ENCODE measurements at regions not wholly inside any gene's neighbourhood (a gene's known extent, or its start where the extent isn't known, plus 50 kb on each side); places are given as distances from the start of the nearest gene placed in this dataset.

GRCh38 chr3:30161375-30161774, 445.0 kb upstream of the TGFBR2 start:
- no peaks in the 10 kb centered on the region for H3K4me1 ChIP-seq
- no peak for DNase-seq
- no peak for TF ChIP-seq CTCF (IDR thresholded peaks at IDR 0.05; ENCODE audit: low read depth, low read length)
- no peak overlapping the region for H3K4me3 ChIP-seq (ENCODE audit: low read depth, low read length)
- H3K9me3 ChIP-seq: no peaks in the 10 kb centered on the region
- H3K27me3 ChIP-seq: no peaks in the 10 kb centered on the region
- no peaks in the 10 kb centered on the region for H3K36me3 ChIP-seq

DNA sequence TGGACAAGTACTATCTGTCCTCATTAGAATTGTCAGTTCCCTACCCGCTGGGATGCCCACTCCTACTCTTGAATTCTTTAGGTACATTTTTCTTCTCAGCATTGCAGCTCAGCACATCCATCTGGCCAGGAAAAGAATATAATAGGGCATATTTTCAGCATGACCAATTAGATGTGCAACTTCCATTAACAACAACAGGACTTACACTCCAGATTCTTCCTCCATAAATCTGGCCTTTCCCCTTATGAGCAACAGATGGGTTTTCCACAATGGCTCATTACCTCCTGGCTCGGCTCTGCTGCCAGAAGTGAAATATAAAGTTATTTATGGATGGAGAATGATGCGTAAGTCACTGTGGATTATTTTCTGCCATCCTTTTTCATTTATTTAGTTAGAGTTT, 443.8 kb upstream of the TGFBR2 start:
- no peaks in the 10 kb centered on the region for H3K4me1 ChIP-seq
- H3K27me3 ChIP-seq: no peaks in the 10 kb centered on the region
- H3K4me3 ChIP-seq (ENCODE audit: low read depth, low read length): no peak overlapping the region
- no peak for TF ChIP-seq CTCF (IDR thresholded peaks at IDR 0.05; ENCODE audit: low read depth, low read length)
- no peaks in the 10 kb centered on the region for H3K9me3 ChIP-seq
- H3K36me3 ChIP-seq: no peaks in the 10 kb centered on the region
- DNase-seq: no peak

GRCh38 chr3:30166535-30166934, 439.9 kb upstream of the TGFBR2 start:
- no peak for TF ChIP-seq CTCF (IDR thresholded peaks at IDR 0.05; ENCODE audit: low read depth, low read length)
- no peak overlapping the region for H3K4me3 ChIP-seq (ENCODE audit: low read depth, low read length)
- no peaks in the 10 kb centered on the region for H3K36me3 ChIP-seq
- H3K4me1 ChIP-seq: no peaks in the 10 kb centered on the region
- H3K27me3 ChIP-seq: no peaks in the 10 kb centered on the region
- no peaks in the 10 kb centered on the region for H3K9me3 ChIP-seq
- no peak for DNase-seq

- no peak for TF ChIP-seq CTCF (IDR thresholded peaks at IDR 0.05; ENCODE audit: low read depth, low read length)
- DNase-seq: no peak
- H3K4me1 ChIP-seq: no peaks in the 10 kb centered on the region
These were observed 438.8 kb upstream of the TGFBR2 start for GRCh38 chr3:30167541-30168011.

GRCh38 chr3:30169487-30169886, 436.9 kb upstream of the TGFBR2 start:
- no peaks in the 10 kb centered on the region for H3K27me3 ChIP-seq
- no peaks in the 10 kb centered on the region for H3K4me1 ChIP-seq
- no peak for TF ChIP-seq CTCF (IDR thresholded peaks at IDR 0.05; ENCODE audit: low read depth, low read length)
- no peak overlapping the region for H3K4me3 ChIP-seq (ENCODE audit: low read depth, low read length)
- no peaks in the 10 kb centered on the region for H3K9me3 ChIP-seq
- no peaks in the 10 kb centered on the region for H3K36me3 ChIP-seq
- no peak for DNase-seq

More at GRCh38 chr3:30167541-30168011, 438.8 kb upstream of the TGFBR2 start:
- Histone ChIP-seq H3K36me3 (no peaks in the 10 kb centered on the region), H3K4me3 (ENCODE audit: low read depth, low read length) (no peak overlapping the region), H3K27me3 (no peaks in the 10 kb centered on the region), H3K9me3 (no peaks in the 10 kb centered on the region)

- TF ChIP-seq CTCF (IDR thresholded peaks at IDR 0.05; ENCODE audit: low read depth, low read length): no peak
- DNase-seq: no peak
- H3K36me3 ChIP-seq: no peaks in the 10 kb centered on the region
These were observed 435.5 kb upstream of the TGFBR2 start for GRCh38 chr3:30170681-30171438.

More at GRCh38 chr3:30170681-30171438, 435.5 kb upstream of the TGFBR2 start:
- H3K4me3 ChIP-seq (ENCODE audit: low read depth, low read length): no peak overlapping the region
- no peaks in the 10 kb centered on the region for H3K4me1 ChIP-seq
- no peaks in the 10 kb centered on the region for H3K27me3 ChIP-seq
- no peaks in the 10 kb centered on the region for H3K9me3 ChIP-seq
